ENCODE measurements at regions not wholly inside any gene's neighbourhood (a gene's known extent, or its start where the extent isn't known, plus 50 kb on each side); places are given as distances from the start of the nearest gene placed in this dataset.

- Histone ChIP-seq H3K23ac (ENCODE audit: low read length) (no peak overlapping the region), H3K4ac (ENCODE audit: low read depth, low read length) (no peak overlapping the region), H2AK5ac (ENCODE audit: low read length) (no peak overlapping the region), H3K27me3 (ENCODE audit: insufficient read depth, low read length, poor library complexity) (no peaks in the 10 kb centered on the region), H3K79me1 (ENCODE audit: low read length) (no peaks in the 10 kb centered on the region), H3K9ac (ENCODE audit: low read length) (no peak overlapping the region), H3K4me2 (ENCODE audit: low read length) (no peak overlapping the region), H3K27ac (ENCODE audit: low read depth, low read length) (no peak overlapping the region), H3K4me3 (ENCODE audit: low read length) (no peak overlapping the region), H3K18ac (ENCODE audit: low read length) (no peak overlapping the region), H2BK15ac (replicated peaks; ENCODE audit: low read depth) (no peak overlapping the region), H4K5ac (ENCODE audit: low read length) (no peak overlapping the region), H4K8ac (ENCODE audit: low read depth, low read length) (no peak overlapping the region), H2BK5ac (ENCODE audit: low read length) (no peak overlapping the region), H3K36me3 (ENCODE audit: control insufficient read depth, insufficient read depth, low read length) (no peaks in the 10 kb centered on the region), H3K56ac (ENCODE audit: low read length) (no peak overlapping the region), H2BK120ac (ENCODE audit: low read depth, low read length) (no peak overlapping the region), H3K4me1 (ENCODE audit: control insufficient read depth, low read depth, low read length) (no peaks in the 10 kb centered on the region), H3K79me2 (ENCODE audit: control insufficient read depth, insufficient read depth, low read length) (no peaks in the 10 kb centered on the region)
- WGBS (ENCODE audit: extremely low coverage, insufficient coverage, low lambda C conversion rate): no CpG with 5 or more reads among the region's 2 CpGs
- DNase-seq: no peak
Observed at GRCh38 chr10:9015447-9015846, 961.0 kb downstream of the GATA3 start.

GRCh38 chr10:9016930-9017329, 962.4 kb downstream of the GATA3 start:
- no peak overlapping the region for H2BK5ac ChIP-seq (ENCODE audit: low read length)
- H3K4me2 ChIP-seq (ENCODE audit: low read length): no peak overlapping the region
- H4K5ac ChIP-seq (ENCODE audit: low read length): no peak overlapping the region
- no peak overlapping the region for H3K27ac ChIP-seq (ENCODE audit: low read depth, low read length)
- WGBS (ENCODE audit: extremely low coverage, insufficient coverage, low lambda C conversion rate): no CpG with 5 or more reads among the region's 4 CpGs
- H3K36me3 ChIP-seq (ENCODE audit: control insufficient read depth, insufficient read depth, low read length): no peaks in the 10 kb centered on the region
- no peaks in the 10 kb centered on the region for H3K79me2 ChIP-seq (ENCODE audit: control insufficient read depth, insufficient read depth, low read length)
- no peaks in the 10 kb centered on the region for H3K27me3 ChIP-seq (ENCODE audit: insufficient read depth, low read length, poor library complexity)
- DNase-seq: no peak
- H3K4ac ChIP-seq (ENCODE audit: low read depth, low read length): no peak overlapping the region
- no peak overlapping the region for H2BK15ac ChIP-seq (replicated peaks; ENCODE audit: low read depth)
- H3K23ac ChIP-seq (ENCODE audit: low read length): no peak overlapping the region
- no peaks in the 10 kb centered on the region for H3K79me1 ChIP-seq (ENCODE audit: low read length)
- H3K56ac ChIP-seq (ENCODE audit: low read length): no peak overlapping the region
- no peak overlapping the region for H3K4me3 ChIP-seq (ENCODE audit: low read length)
- no peaks in the 10 kb centered on the region for H3K4me1 ChIP-seq (ENCODE audit: control insufficient read depth, low read depth, low read length)
- H2AK5ac ChIP-seq (ENCODE audit: low read length): no peak overlapping the region
- no peak overlapping the region for H3K18ac ChIP-seq (ENCODE audit: low read length)
- no peak overlapping the region for H4K8ac ChIP-seq (ENCODE audit: low read depth, low read length)
- H3K9ac ChIP-seq (ENCODE audit: low read length): no peak overlapping the region
- no peak overlapping the region for H2BK120ac ChIP-seq (ENCODE audit: low read depth, low read length)

- H3K4me1 ChIP-seq (ENCODE audit: control insufficient read depth, low read depth, low read length): no peaks in the 10 kb centered on the region
- no peak overlapping the region for H4K8ac ChIP-seq (ENCODE audit: low read depth, low read length)
- H3K79me2 ChIP-seq (ENCODE audit: control insufficient read depth, insufficient read depth, low read length): no peaks in the 10 kb centered on the region
- no peak overlapping the region for H3K56ac ChIP-seq (ENCODE audit: low read length)
- no peak overlapping the region for H3K27ac ChIP-seq (ENCODE audit: low read depth, low read length)
- H2BK120ac ChIP-seq (ENCODE audit: low read depth, low read length): no peak overlapping the region
- H2BK15ac ChIP-seq (replicated peaks; ENCODE audit: low read depth): no peak overlapping the region
- H3K27me3 ChIP-seq (ENCODE audit: insufficient read depth, low read length, poor library complexity): no peaks in the 10 kb centered on the region
- no peak overlapping the region for H3K23ac ChIP-seq (ENCODE audit: low read length)
- H3K18ac ChIP-seq (ENCODE audit: low read length): no peak overlapping the region
- H3K4ac ChIP-seq (ENCODE audit: low read depth, low read length): no peak overlapping the region
- no peak overlapping the region for H3K9ac ChIP-seq (ENCODE audit: low read length)
- no peak for DNase-seq
- H3K4me3 ChIP-seq (ENCODE audit: low read length): no peak overlapping the region
- no peak overlapping the region for H2AK5ac ChIP-seq (ENCODE audit: low read length)
- H3K79me1 ChIP-seq (ENCODE audit: low read length): no peaks in the 10 kb centered on the region
- no peaks in the 10 kb centered on the region for H3K36me3 ChIP-seq (ENCODE audit: control insufficient read depth, insufficient read depth, low read length)
- H4K5ac ChIP-seq (ENCODE audit: low read length): no peak overlapping the region
- WGBS (ENCODE audit: extremely low coverage, insufficient coverage, low lambda C conversion rate): no CpG with 5 or more reads among the region's 7 CpGs
- no peak overlapping the region for H3K4me2 ChIP-seq (ENCODE audit: low read length)
- H2BK5ac ChIP-seq (ENCODE audit: low read length): no peak overlapping the region
Observed at GRCh38 chr10:9018195-9019173, 964.0 kb downstream of the GATA3 start.

GRCh38 chr10:9023206-9023605, 968.7 kb downstream of the GATA3 start:
- Histone ChIP-seq H3K4me2 (ENCODE audit: low read length) (no peak overlapping the region), H3K36me3 (ENCODE audit: control insufficient read depth, insufficient read depth, low read length) (no peaks in the 10 kb centered on the region), H2BK120ac (ENCODE audit: low read depth, low read length) (no peak overlapping the region), H2BK5ac (ENCODE audit: low read length) (no peak overlapping the region), H3K56ac (ENCODE audit: low read length) (no peak overlapping the region), H3K18ac (ENCODE audit: low read length) (no peak overlapping the region), H3K4me1 (ENCODE audit: control insufficient read depth, low read depth, low read length) (no peaks in the 10 kb centered on the region), H3K9ac (ENCODE audit: low read length) (no peak overlapping the region), H2BK15ac (replicated peaks; ENCODE audit: low read depth) (no peak overlapping the region), H2AK5ac (ENCODE audit: low read length) (no peak overlapping the region), H3K79me2 (ENCODE audit: control insufficient read depth, insufficient read depth, low read length) (no peaks in the 10 kb centered on the region), H4K5ac (ENCODE audit: low read length) (no peak overlapping the region), H4K8ac (ENCODE audit: low read depth, low read length) (no peak overlapping the region), H3K27me3 (ENCODE audit: insufficient read depth, low read length, poor library complexity) (no peaks in the 10 kb centered on the region), H3K79me1 (ENCODE audit: low read length) (no peaks in the 10 kb centered on the region), H3K4me3 (ENCODE audit: low read length) (no peak overlapping the region), H3K23ac (ENCODE audit: low read length) (no peak overlapping the region), H3K4ac (ENCODE audit: low read depth, low read length) (no peak overlapping the region), H3K27ac (ENCODE audit: low read depth, low read length) (no peak overlapping the region)
- WGBS (ENCODE audit: extremely low coverage, insufficient coverage, low lambda C conversion rate): no CpG with 5 or more reads among the region's 3 CpGs
- no peak for DNase-seq

GRCh38 chr10:9024210-9024609, 969.7 kb downstream of the GATA3 start:
- no peak for DNase-seq
- Histone ChIP-seq H4K5ac (ENCODE audit: low read length) (no peak overlapping the region), H3K18ac (ENCODE audit: low read length) (no peak overlapping the region), H3K23ac (ENCODE audit: low read length) (no peak overlapping the region), H2BK15ac (replicated peaks; ENCODE audit: low read depth) (no peak overlapping the region), H3K56ac (ENCODE audit: low read length) (no peak overlapping the region), H2BK5ac (ENCODE audit: low read length) (no peak overlapping the region), H3K79me1 (ENCODE audit: low read length) (no peaks in the 10 kb centered on the region), H3K4me1 (ENCODE audit: control insufficient read depth, low read depth, low read length) (no peaks in the 10 kb centered on the region), H3K9ac (ENCODE audit: low read length) (no peak overlapping the region), H3K4ac (ENCODE audit: low read depth, low read length) (no peak overlapping the region), H3K4me3 (ENCODE audit: low read length) (no peak overlapping the region), H3K4me2 (ENCODE audit: low read length) (no peak overlapping the region), H3K79me2 (ENCODE audit: control insufficient read depth, insufficient read depth, low read length) (no peaks in the 10 kb centered on the region), H4K8ac (ENCODE audit: low read depth, low read length) (no peak overlapping the region), H3K27ac (ENCODE audit: low read depth, low read length) (no peak overlapping the region), H3K27me3 (ENCODE audit: insufficient read depth, low read length, poor library complexity) (no peaks in the 10 kb centered on the region), H2AK5ac (ENCODE audit: low read length) (no peak overlapping the region), H2BK120ac (ENCODE audit: low read depth, low read length) (no peak overlapping the region), H3K36me3 (ENCODE audit: control insufficient read depth, insufficient read depth, low read length) (no peaks in the 10 kb centered on the region)
- no CpG with 5 or more reads among the region's 2 CpGs for WGBS (ENCODE audit: extremely low coverage, insufficient coverage, low lambda C conversion rate)

GRCh38 chr10:9028231-9028630, 973.7 kb downstream of the GATA3 start:
- Histone ChIP-seq H3K56ac (ENCODE audit: low read length) (no peak overlapping the region), H2BK120ac (ENCODE audit: low read depth, low read length) (no peak overlapping the region), H3K18ac (ENCODE audit: low read length) (no peak overlapping the region), H2BK5ac (ENCODE audit: low read length) (no peak overlapping the region), H3K9ac (ENCODE audit: low read length) (no peak overlapping the region), H4K5ac (ENCODE audit: low read length) (no peak overlapping the region), H2AK5ac (ENCODE audit: low read length) (no peak overlapping the region), H3K27me3 (ENCODE audit: insufficient read depth, low read length, poor library complexity) (no peaks in the 10 kb centered on the region), H3K79me1 (ENCODE audit: low read length) (no peaks in the 10 kb centered on the region), H3K79me2 (ENCODE audit: control insufficient read depth, insufficient read depth, low read length) (no peaks in the 10 kb centered on the region), H3K4ac (ENCODE audit: low read depth, low read length) (no peak overlapping the region), H4K8ac (ENCODE audit: low read depth, low read length) (no peak overlapping the region), H3K4me3 (ENCODE audit: low read length) (no peak overlapping the region), H3K23ac (ENCODE audit: low read length) (no peak overlapping the region), H3K4me2 (ENCODE audit: low read length) (no peak overlapping the region), H3K27ac (ENCODE audit: low read depth, low read length) (no peak overlapping the region), H3K36me3 (ENCODE audit: control insufficient read depth, insufficient read depth, low read length) (no peaks in the 10 kb centered on the region), H3K4me1 (ENCODE audit: control insufficient read depth, low read depth, low read length) (no peaks in the 10 kb centered on the region), H2BK15ac (replicated peaks; ENCODE audit: low read depth) (no peak overlapping the region)
- DNase-seq: no peak

Measured in mesendoderm (in vitro differentiated cells).